ENCODE measurements at regions not wholly inside any gene's neighbourhood (a gene's known extent, or its start where the extent isn't known, plus 50 kb on each side); places are given as distances from the start of the nearest gene placed in this dataset.
A peak's percentile ranks its signal among the peaks of the same experiment; 100 is the strongest.

DNA sequence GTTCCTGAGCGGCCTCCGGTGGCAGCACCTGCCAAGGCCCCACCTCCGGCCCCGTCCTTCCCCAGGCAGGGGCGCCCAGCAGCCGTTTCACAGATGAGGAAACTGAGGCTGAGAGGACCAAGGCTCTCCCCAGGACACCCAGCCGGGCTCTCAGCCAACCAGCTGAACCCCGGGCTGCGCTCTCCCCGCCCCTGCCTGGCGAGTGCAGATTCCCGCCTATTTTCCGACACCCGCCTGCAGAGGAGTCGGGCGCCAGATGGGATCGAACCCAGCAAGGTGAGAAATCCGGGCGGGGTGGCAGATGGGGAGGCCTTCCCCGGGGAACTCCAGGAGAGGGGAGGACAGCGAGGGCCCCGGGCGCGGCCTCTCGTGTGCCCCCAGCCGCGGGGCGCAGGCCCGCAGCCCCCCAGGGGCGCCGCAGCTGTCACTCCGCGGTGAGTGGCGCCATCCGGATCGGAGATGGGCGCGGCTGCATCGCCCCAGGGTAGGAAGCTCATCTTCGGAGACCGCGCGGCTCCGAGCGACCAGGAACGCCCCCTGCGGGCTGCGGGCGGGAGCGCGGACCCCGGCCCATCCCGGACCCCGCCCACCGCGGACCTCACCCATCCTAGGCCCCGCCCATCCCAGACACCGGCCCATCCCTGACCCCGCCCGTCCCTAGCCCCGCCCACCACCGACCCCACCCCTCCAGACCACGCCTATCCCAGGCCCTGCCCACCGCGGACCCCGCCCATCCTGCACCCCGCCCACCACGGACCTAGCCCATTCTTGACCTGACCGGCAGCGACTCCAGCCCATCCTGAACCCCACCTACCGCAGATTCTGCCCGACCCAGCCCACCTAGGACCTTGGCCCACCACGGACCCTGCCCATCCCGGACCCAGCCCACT, 90.3 kb downstream of the MICALL2 start:
- H3K79me2 ChIP-seq (ENCODE audit: control insufficient read depth, insufficient read depth, low read length), result no peaks in the 10 kb centered on the region
- H2BK15ac ChIP-seq (replicated peaks; ENCODE audit: low read depth), result no peak overlapping the region
- no peaks in the 10 kb centered on the region for H3K79me1 ChIP-seq (ENCODE audit: low read length)
- no peak overlapping the region for H3K18ac ChIP-seq (ENCODE audit: low read length)
- H2BK5ac ChIP-seq (ENCODE audit: low read length), result no peak overlapping the region
- no peak overlapping the region for H3K23ac ChIP-seq (ENCODE audit: low read length)
- H3K27me3 ChIP-seq (ENCODE audit: insufficient read depth, low read length, poor library complexity), result no peaks in the 10 kb centered on the region
- H2AK5ac ChIP-seq (ENCODE audit: low read length), result no peak overlapping the region
- no CpG with 5 or more reads among the region's 74 CpGs for WGBS (ENCODE audit: extremely low coverage, insufficient coverage, low lambda C conversion rate)
- H3K4me1 ChIP-seq (ENCODE audit: control insufficient read depth, low read depth, low read length), result no peaks in the 10 kb centered on the region
- H2BK120ac ChIP-seq (ENCODE audit: low read depth, low read length), result no peak overlapping the region
- H3K27ac ChIP-seq (ENCODE audit: low read depth, low read length), result no peak overlapping the region
- H3K4me3 ChIP-seq (ENCODE audit: low read length), result no peak overlapping the region
- H3K56ac ChIP-seq (ENCODE audit: low read length), result peak overlapping the region; percentile 42
- peak overlapping the region; percentile 52 for H3K4me2 ChIP-seq (ENCODE audit: low read length)
- H3K4ac ChIP-seq (ENCODE audit: low read depth, low read length), result no peak overlapping the region
- no peak overlapping the region for H4K5ac ChIP-seq (ENCODE audit: low read length)
- H4K8ac ChIP-seq (ENCODE audit: low read depth, low read length), result no peak overlapping the region
- peak; percentile 91 for DNase-seq
- no peaks in the 10 kb centered on the region for H3K36me3 ChIP-seq (ENCODE audit: control insufficient read depth, insufficient read depth, low read length)
- H3K9ac ChIP-seq (ENCODE audit: low read length), result no peak overlapping the region

DNA sequence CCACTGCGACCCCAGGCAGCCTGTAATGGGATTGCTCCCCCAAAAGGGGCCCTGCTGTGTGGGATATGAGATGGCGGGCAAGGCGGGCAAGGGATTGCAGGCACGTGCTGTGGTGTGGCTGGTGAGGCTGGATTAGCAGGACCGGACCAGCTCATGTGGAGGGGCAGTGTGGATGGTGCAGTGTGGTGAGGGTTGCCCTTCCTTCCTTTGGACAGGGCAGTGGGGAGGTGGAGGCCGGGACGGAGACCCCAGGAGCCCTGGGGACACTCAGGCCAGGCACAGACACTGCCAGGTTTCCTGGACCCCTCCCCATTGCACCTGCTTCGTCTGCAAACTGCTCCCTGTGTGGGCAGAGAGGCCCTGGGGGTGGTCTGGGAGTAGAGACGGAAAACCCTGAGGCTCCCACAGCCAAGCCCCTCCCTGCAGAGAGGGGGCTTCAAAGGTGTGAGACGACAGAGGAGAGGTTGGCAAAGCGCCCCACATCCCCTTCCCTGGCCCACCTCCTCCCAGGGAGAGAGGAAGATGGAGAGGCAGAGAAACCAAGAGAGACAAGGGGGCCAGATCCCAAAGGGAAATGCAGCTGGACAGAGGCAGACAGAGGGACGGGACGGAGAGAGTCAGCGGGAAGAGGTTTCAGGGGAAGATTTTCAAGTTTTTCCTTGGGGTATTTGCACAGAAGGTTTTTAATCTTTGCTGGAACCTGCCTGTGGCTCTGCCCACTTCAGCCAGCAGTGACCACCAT, 89.2 kb downstream of the MICALL2 start:
- Histone ChIP-seq H3K4me3 (ENCODE audit: low read length) (no peak overlapping the region), H3K9ac (ENCODE audit: low read length) (no peak overlapping the region), H3K4ac (ENCODE audit: low read depth, low read length) (no peak overlapping the region), H3K18ac (ENCODE audit: low read length) (no peak overlapping the region), H3K27ac (ENCODE audit: low read depth, low read length) (no peak overlapping the region), H3K23ac (ENCODE audit: low read length) (no peak overlapping the region), H3K27me3 (ENCODE audit: insufficient read depth, low read length, poor library complexity) (no peaks in the 10 kb centered on the region), H4K5ac (ENCODE audit: low read length) (no peak overlapping the region), H4K8ac (ENCODE audit: low read depth, low read length) (no peak overlapping the region), H3K36me3 (ENCODE audit: control insufficient read depth, insufficient read depth, low read length) (no peaks in the 10 kb centered on the region), H2BK15ac (replicated peaks; ENCODE audit: low read depth) (no peak overlapping the region), H3K56ac (ENCODE audit: low read length) (no peak overlapping the region), H2BK5ac (ENCODE audit: low read length) (no peak overlapping the region), H3K79me2 (ENCODE audit: control insufficient read depth, insufficient read depth, low read length) (no peaks in the 10 kb centered on the region), H3K4me1 (ENCODE audit: control insufficient read depth, low read depth, low read length) (no peaks in the 10 kb centered on the region), H3K4me2 (ENCODE audit: low read length) (no peak overlapping the region), H2BK120ac (ENCODE audit: low read depth, low read length) (no peak overlapping the region), H3K79me1 (ENCODE audit: low read length) (no peaks in the 10 kb centered on the region), H2AK5ac (ENCODE audit: low read length) (no peak overlapping the region)
- DNase-seq, result no peak
- no CpG with 5 or more reads among the region's 14 CpGs for WGBS (ENCODE audit: extremely low coverage, insufficient coverage, low lambda C conversion rate)

DNA sequence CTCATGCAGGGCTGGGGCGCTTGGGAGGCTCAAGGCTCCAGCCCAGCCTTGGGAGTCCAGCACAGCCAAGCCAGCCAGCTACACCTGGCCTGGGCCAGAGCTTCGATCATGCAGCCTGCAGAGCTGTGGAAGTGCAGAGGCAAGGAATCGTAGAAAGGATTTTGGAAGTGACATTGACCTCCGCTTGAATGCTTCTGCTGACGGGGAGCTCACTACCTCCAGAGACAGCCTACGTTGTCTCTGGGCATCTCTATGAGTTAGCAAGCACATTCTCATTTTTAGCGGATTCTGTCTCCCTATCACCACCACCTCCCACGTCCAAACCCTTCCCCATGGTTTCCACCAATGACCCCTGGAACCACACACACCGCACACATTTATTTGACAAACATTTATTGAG, 88.5 kb downstream of the MICALL2 start:
- Histone ChIP-seq H3K36me3 (ENCODE audit: control insufficient read depth, insufficient read depth, low read length) (no peaks in the 10 kb centered on the region), H3K27ac (ENCODE audit: low read depth, low read length) (no peak overlapping the region), H3K4me2 (ENCODE audit: low read length) (no peak overlapping the region), H2BK15ac (replicated peaks; ENCODE audit: low read depth) (no peak overlapping the region), H3K4me1 (ENCODE audit: control insufficient read depth, low read depth, low read length) (no peaks in the 10 kb centered on the region), H3K4me3 (ENCODE audit: low read length) (no peak overlapping the region), H4K5ac (ENCODE audit: low read length) (no peak overlapping the region), H3K79me2 (ENCODE audit: control insufficient read depth, insufficient read depth, low read length) (no peaks in the 10 kb centered on the region), H3K79me1 (ENCODE audit: low read length) (no peaks in the 10 kb centered on the region), H2BK5ac (ENCODE audit: low read length) (no peak overlapping the region), H2AK5ac (ENCODE audit: low read length) (no peak overlapping the region), H3K18ac (ENCODE audit: low read length) (no peak overlapping the region), H3K9ac (ENCODE audit: low read length) (no peak overlapping the region), H2BK120ac (ENCODE audit: low read depth, low read length) (no peak overlapping the region), H4K8ac (ENCODE audit: low read depth, low read length) (no peak overlapping the region), H3K4ac (ENCODE audit: low read depth, low read length) (no peak overlapping the region), H3K27me3 (ENCODE audit: insufficient read depth, low read length, poor library complexity) (no peaks in the 10 kb centered on the region), H3K56ac (ENCODE audit: low read length) (no peak overlapping the region), H3K23ac (ENCODE audit: low read length) (no peak overlapping the region)
- no peak for DNase-seq
- no CpG with 5 or more reads among the region's 9 CpGs for WGBS (ENCODE audit: extremely low coverage, insufficient coverage, low lambda C conversion rate)

- no CpG with 5 or more reads among the region's 6 CpGs for WGBS (ENCODE audit: extremely low coverage, insufficient coverage, low lambda C conversion rate)
- H3K27me3 ChIP-seq (ENCODE audit: insufficient read depth, low read length, poor library complexity), result no peaks in the 10 kb centered on the region
Measured at GRCh38 chr7:1372063-1372462, 87.2 kb downstream of the MICALL2 start.

GRCh38 chr7:1372671-1373379, 86.4 kb downstream of the MICALL2 start:
- WGBS (ENCODE audit: extremely low coverage, insufficient coverage, low lambda C conversion rate), result no CpG with 5 or more reads among the region's 23 CpGs
- Histone ChIP-seq H3K79me1 (ENCODE audit: low read length) (no peaks in the 10 kb centered on the region), H2BK15ac (replicated peaks; ENCODE audit: low read depth) (no peak overlapping the region), H3K4ac (ENCODE audit: low read depth, low read length) (no peak overlapping the region), H2BK5ac (ENCODE audit: low read length) (no peak overlapping the region), H3K27me3 (ENCODE audit: insufficient read depth, low read length, poor library complexity) (no peaks in the 10 kb centered on the region), H3K4me2 (ENCODE audit: low read length) (no peak overlapping the region), H4K8ac (ENCODE audit: low read depth, low read length) (no peak overlapping the region), H3K36me3 (ENCODE audit: control insufficient read depth, insufficient read depth, low read length) (no peaks in the 10 kb centered on the region), H3K4me1 (ENCODE audit: control insufficient read depth, low read depth, low read length) (no peaks in the 10 kb centered on the region), H3K56ac (ENCODE audit: low read length) (no peak overlapping the region), H4K5ac (ENCODE audit: low read length) (no peak overlapping the region), H3K18ac (ENCODE audit: low read length) (no peak overlapping the region), H3K9ac (ENCODE audit: low read length) (no peak overlapping the region), H2AK5ac (ENCODE audit: low read length) (no peak overlapping the region), H3K4me3 (ENCODE audit: low read length) (no peak overlapping the region), H3K23ac (ENCODE audit: low read length) (no peak overlapping the region), H3K27ac (ENCODE audit: low read depth, low read length) (no peak overlapping the region), H2BK120ac (ENCODE audit: low read depth, low read length) (no peak overlapping the region), H3K79me2 (ENCODE audit: control insufficient read depth, insufficient read depth, low read length) (no peaks in the 10 kb centered on the region)
- no peak for DNase-seq

More at GRCh38 chr7:1372063-1372462, 87.2 kb downstream of the MICALL2 start:
- Histone ChIP-seq H2BK120ac (ENCODE audit: low read depth, low read length) (no peak overlapping the region), H3K4me2 (ENCODE audit: low read length) (no peak overlapping the region), H2BK5ac (ENCODE audit: low read length) (no peak overlapping the region), H3K4ac (ENCODE audit: low read depth, low read length) (no peak overlapping the region), H3K4me1 (ENCODE audit: control insufficient read depth, low read depth, low read length) (no peaks in the 10 kb centered on the region), H3K9ac (ENCODE audit: low read length) (no peak overlapping the region), H4K8ac (ENCODE audit: low read depth, low read length) (no peak overlapping the region), H3K79me2 (ENCODE audit: control insufficient read depth, insufficient read depth, low read length) (no peaks in the 10 kb centered on the region), H3K36me3 (ENCODE audit: control insufficient read depth, insufficient read depth, low read length) (no peaks in the 10 kb centered on the region), H4K5ac (ENCODE audit: low read length) (no peak overlapping the region), H3K27ac (ENCODE audit: low read depth, low read length) (no peak overlapping the region), H3K56ac (ENCODE audit: low read length) (no peak overlapping the region), H2AK5ac (ENCODE audit: low read length) (no peak overlapping the region), H2BK15ac (replicated peaks; ENCODE audit: low read depth) (no peak overlapping the region), H3K18ac (ENCODE audit: low read length) (no peak overlapping the region), H3K79me1 (ENCODE audit: low read length) (no peaks in the 10 kb centered on the region), H3K23ac (ENCODE audit: low read length) (no peak overlapping the region), H3K4me3 (ENCODE audit: low read length) (no peak overlapping the region)
- no peak for DNase-seq

All from mesendoderm (in vitro differentiated cells).